IMR-90 (cell line): ENCODE measurements at regions not wholly inside any gene's neighbourhood (a gene's known extent, or its start where the extent isn't known, plus 50 kb on each side); places are given as distances from the start of the nearest gene placed in this dataset.

Source experiments
- ATAC-seq: fragments of 200-7000 bp; cut with Tn5 transposase; 2 replicates; pipeline ENCODE4 v1.9.1; 2020; ENCODE audit warnings: low read depth, mild to moderate bottlenecking, moderate library complexity
- BruUV-seq: library from RNA; stranded (reverse); fragments of 400-500 nt; replicated peaks from 2 replicates; lab custom pipeline; 2021; lab: Mats Ljungman, UMichigan
- CTCF ChIA-PET: fragments of 300-600 bp; formaldehyde crosslinking; extraction: SDS; loops from one replicate; lab custom pipeline; 2021; ENCODE audit warnings: antibody characterized with exemption; lab: Yijun Ruan, JAX
- POLR2A ChIA-PET: fragments of 300-600 bp; sonication (Branson Sonifier 250); formaldehyde crosslinking; loops from one replicate; lab custom pipeline; 2022; ENCODE audit warnings: antibody characterized with exemption; ENCODE audit not compliant: unreplicated experiment; lab: Charles Lee
- DNase-seq: peaks from one replicate; pipeline ENCODE4 v3.0.0; 2013
- H2AFZ ChIP-seq: replicated peaks from 2 replicates; pipeline ENCODE3; 2013; ENCODE audit warnings: low read length, mild to moderate bottlenecking; ENCODE audit not compliant: poor library complexity
- H2AK5ac ChIP-seq: 2 replicates; pipeline ENCODE4 v1.6.1; 2013; ENCODE audit warnings: low read depth, low read length, inconsistent platforms
- H2AK9ac ChIP-seq: replicated peaks from 2 replicates; pipeline ENCODE3; 2013; ENCODE audit warnings: mild to moderate bottlenecking, low read depth, low read length, moderate library complexity; ENCODE audit not compliant: poor library complexity
- H2BK120ac ChIP-seq: 2 replicates; pipeline ENCODE4 v1.6.1; 2013; ENCODE audit warnings: low read depth, low read length, inconsistent platforms
- H2BK15ac ChIP-seq: 3 replicates; pipeline ENCODE4 v1.6.1; 2013; ENCODE audit warnings: low read depth, low read length, inconsistent platforms
- H2BK20ac ChIP-seq: 2 replicates; pipeline ENCODE4 v1.6.1; 2013; ENCODE audit warnings: low read depth, mild to moderate bottlenecking, inconsistent platforms, low read length, moderate library complexity
- H2BK5ac ChIP-seq: 2 replicates; pipeline ENCODE4 v1.6.1; 2013; ENCODE audit warnings: mild to moderate bottlenecking, low read depth, low read length, inconsistent platforms; ENCODE audit not compliant: poor library complexity, severe bottlenecking
- H3K14ac ChIP-seq: replicated peaks from 2 replicates; pipeline ENCODE4 v1.6.1; 2013; ENCODE audit warnings: low read depth, low read length, inconsistent platforms
- H3K18ac ChIP-seq: 2 replicates; pipeline ENCODE4 v1.6.1; 2013; ENCODE audit warnings: low read depth, low read length, control low read depth
- H3K23ac ChIP-seq: 2 replicates; pipeline ENCODE4 v1.6.1; 2013; ENCODE audit warnings: low read depth, low read length, inconsistent platforms
- H3K27ac ChIP-seq: 2 replicates; pipeline ENCODE4 v1.5.1; 2013; ENCODE audit warnings: mild to moderate bottlenecking, control low read depth, low read length; ENCODE audit not compliant: insufficient read depth
- H3K27me3 ChIP-seq: 2 replicates; pipeline ENCODE4 v1.6.1; 2013; ENCODE audit warnings: low read length; ENCODE audit not compliant: control insufficient read depth, insufficient read depth
- H3K36me3 ChIP-seq: 2 replicates; pipeline ENCODE4 v1.6.1; 2013; ENCODE audit warnings: low read length, mixed read lengths; ENCODE audit not compliant: control insufficient read depth, insufficient read depth
- H3K4ac ChIP-seq: 2 replicates; pipeline ENCODE4 v1.6.1; 2013; ENCODE audit warnings: low read depth, low read length, inconsistent platforms
- H3K4me1 ChIP-seq: 2 replicates; pipeline ENCODE4 v1.6.1; 2013; ENCODE audit warnings: low read length, mixed read lengths; ENCODE audit not compliant: control insufficient read depth, insufficient read depth
- H3K4me2 ChIP-seq: 2 replicates; pipeline ENCODE4 v1.6.1; 2013; ENCODE audit warnings: low read depth, mild to moderate bottlenecking, control low read depth, low read length, moderate library complexity
- H3K4me3 ChIP-seq: 2 replicates; pipeline ENCODE4 v1.5.1; 2013; ENCODE audit warnings: low read depth, mild to moderate bottlenecking, control low read depth, low read length, moderate library complexity; ENCODE audit not compliant: insufficient read depth
- H3K56ac ChIP-seq: 2 replicates; pipeline ENCODE4 v1.6.1; 2013; ENCODE audit warnings: low read length, inconsistent platforms; ENCODE audit not compliant: insufficient read depth; ENCODE audit errors: extremely low read depth
- H3K79me1 ChIP-seq, 2 experiments: 2 replicates each; pipeline ENCODE4 v1.6.1; 2013; ENCODE audit warnings: low read length in 2 of 2, inconsistent platforms in 1 of 2, low read depth in 1 of 2
- H3K9ac ChIP-seq: 2 replicates; pipeline ENCODE4 v1.6.1; 2013; ENCODE audit warnings: low read depth, low read length, control low read depth
- H3K9me1 ChIP-seq: 2 replicates; pipeline ENCODE4 v1.6.1; 2013; ENCODE audit warnings: low read length, inconsistent platforms; ENCODE audit not compliant: insufficient read depth
- H3K9me3 ChIP-seq: 2 replicates; pipeline ENCODE4 v1.6.1; 2013; ENCODE audit warnings: low read length; ENCODE audit not compliant: control insufficient read depth, insufficient read depth
- H4K20me1 ChIP-seq: 2 replicates; pipeline ENCODE4 v1.6.1; 2013; ENCODE audit warnings: low read length, inconsistent platforms; ENCODE audit not compliant: insufficient read depth
- H4K5ac ChIP-seq: 2 replicates; pipeline ENCODE4 v1.6.1; 2013; ENCODE audit warnings: mild to moderate bottlenecking, low read depth, low read length, control low read depth
- H4K8ac ChIP-seq, 2 experiments: 2 replicates each; pipeline ENCODE4 v1.6.1; 2013; ENCODE audit warnings: low read depth in 2 of 2, low read length in 2 of 2, control low read depth in 1 of 2, inconsistent platforms in 1 of 2
- H4K91ac ChIP-seq: 2 replicates; pipeline ENCODE4 v1.6.1; 2013; ENCODE audit warnings: low read depth, low read length, inconsistent platforms; ENCODE audit not compliant: insufficient read depth
- FOS ChIP-seq: fragments of 150-350 bp; IDR thresholded peaks from 2 replicates; pipeline ENCODE4 v1.6.1; 2016; ENCODE audit warnings: low read depth, low read length
- MAZ ChIP-seq: IDR thresholded peaks from 2 replicates; pipeline ENCODE4 v1.6.1; 2012; ENCODE audit warnings: low read depth, mild to moderate bottlenecking, low read length, improper control_type of control experiment, moderate library complexity, borderline replicate concordance
- POLR2A ChIP-seq: IDR thresholded peaks from 2 replicates; pipeline ENCODE4 v1.6.1; 2012; ENCODE audit warnings: mild to moderate bottlenecking, low read depth, low read length
- RAD21 ChIP-seq: IDR thresholded peaks from 2 replicates; pipeline ENCODE4 v1.6.1; 2012; ENCODE audit warnings: low read length, improper control_type of control experiment
- SMC3 ChIP-seq: fragments of 150-350 bp; IDR thresholded peaks from 2 replicates; pipeline ENCODE4 v1.6.1; 2016; ENCODE audit warnings: low read depth, mild to moderate bottlenecking, antibody characterized with exemption, low read length, moderate library complexity
- WGBS, 2 experiments: methylation state at CpG; one replicate each; pipeline versions ENCODE4 v1.1.5 to v1.1.7; 2013; ENCODE audit warnings: missing lambda C conversion rate in 2 of 2; ENCODE audit not compliant: insufficient read length in 1 of 2; ENCODE audit errors: extremely low coverage in 2 of 2; 5-methylcytosine and 5-hydroxymethylcytosine counted together
- dilution Hi-C: fragments of 300-500 bp; cut with HindIII; formaldehyde crosslinking; loops from one replicate; pipeline ENCODE4 v1.14.3; 2018; ENCODE audit warnings: low sequenced_read_pairs; ENCODE audit not compliant: unreplicated experiment
- in situ Hi-C: fragments of 300-500 bp; cut with MboI; formaldehyde crosslinking; loops from 3 replicates; pipeline ENCODE4 v1.14.3; 2019; ENCODE audit warnings: low sequenced_read_pairs, inconsistent platforms, mixed read lengths
- intact Hi-C: fragments of 100-400 bp; cut with micrococcal nuclease; formaldehyde crosslinking; loops from 2 replicates; pipeline ENCODE4 v1.10.0; 2022
- TF ChIP-seq, protein P1 (sequence below): fragments of 150-350 bp; IDR thresholded peaks from 2 replicates; pipeline ENCODE4 v1.6.1; 2017; ENCODE audit warnings: mild to moderate bottlenecking, antibody characterized with exemption, low read length, low read depth
- TF ChIP-seq, protein P2 (sequence below): fragments of 150-350 bp; IDR thresholded peaks from 2 replicates; pipeline ENCODE4 v1.6.1; 2016; ENCODE audit warnings: low read depth, mild to moderate bottlenecking, low read length, moderate library complexity, borderline replicate concordance

GRCh38 chr13:112233716-112234115 is 142.4 kb upstream of the SPACA7 start:
- dilution Hi-C loops = no loop called here

More at GRCh38 chr13:112233716-112234115, 142.4 kb upstream of the SPACA7 start:
- CTCF ChIA-PET = no interaction called here
- ATAC-seq (no peak), DNase-seq (no peak)
- Histone ChIP-seq H3K18ac (no peak overlapping the region), H3K4me1 (no peaks in the 10 kb centered on the region), H2AK9ac (no peak overlapping the region), H2BK15ac (no peak overlapping the region), H3K23ac (no peak overlapping the region), H3K36me3 (no peaks in the 10 kb centered on the region), H2AFZ (no peak overlapping the region), H2BK120ac (no peak overlapping the region), H3K79me1 (no peaks in the 10 kb centered on the region), H3K27me3 (no peaks in the 10 kb centered on the region), H4K20me1 (no peaks in the 10 kb centered on the region), H4K8ac (no peak overlapping the region), H4K91ac (no peak overlapping the region), H3K4me3 (no peak overlapping the region), H4K5ac (no peak overlapping the region), H3K4me2 (no peak overlapping the region), H2AK5ac (no peak overlapping the region), H3K9me1 (no peaks in the 10 kb centered on the region), H3K4ac (no peak overlapping the region), H3K56ac (no peak overlapping the region), H3K9me3 (peaks cover 47% of the 10 kb centered on the region), H2BK20ac (no peak overlapping the region), H3K14ac (no peak overlapping the region), H3K9ac (no peak overlapping the region), H2BK5ac (no peak overlapping the region), H3K27ac (no peak overlapping the region)
- POLR2A ChIA-PET = no interaction called here
- BruUV-seq = no TSS peak
- in situ Hi-C loops (no loop called here), intact Hi-C loops (no loop called here)
- TF ChIP-seq RAD21 (no peak), FOS (no peak), MAZ (no peak), SMC3 (no peak), POLR2A (no peak)
- TF ChIP-seq, protein P1, sequence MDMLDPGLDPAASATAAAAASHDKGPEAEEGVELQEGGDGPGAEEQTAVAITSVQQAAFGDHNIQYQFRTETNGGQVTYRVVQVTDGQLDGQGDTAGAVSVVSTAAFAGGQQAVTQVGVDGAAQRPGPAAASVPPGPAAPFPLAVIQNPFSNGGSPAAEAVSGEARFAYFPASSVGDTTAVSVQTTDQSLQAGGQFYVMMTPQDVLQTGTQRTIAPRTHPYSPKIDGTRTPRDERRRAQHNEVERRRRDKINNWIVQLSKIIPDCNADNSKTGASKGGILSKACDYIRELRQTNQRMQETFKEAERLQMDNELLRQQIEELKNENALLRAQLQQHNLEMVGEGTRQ = no peak
- TF ChIP-seq, protein P2, sequence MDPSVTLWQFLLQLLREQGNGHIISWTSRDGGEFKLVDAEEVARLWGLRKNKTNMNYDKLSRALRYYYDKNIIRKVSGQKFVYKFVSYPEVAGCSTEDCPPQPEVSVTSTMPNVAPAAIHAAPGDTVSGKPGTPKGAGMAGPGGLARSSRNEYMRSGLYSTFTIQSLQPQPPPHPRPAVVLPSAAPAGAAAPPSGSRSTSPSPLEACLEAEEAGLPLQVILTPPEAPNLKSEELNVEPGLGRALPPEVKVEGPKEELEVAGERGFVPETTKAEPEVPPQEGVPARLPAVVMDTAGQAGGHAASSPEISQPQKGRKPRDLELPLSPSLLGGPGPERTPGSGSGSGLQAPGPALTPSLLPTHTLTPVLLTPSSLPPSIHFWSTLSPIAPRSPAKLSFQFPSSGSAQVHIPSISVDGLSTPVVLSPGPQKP = no peak
- WGBS, 2 experiments = 20% methylated on average over 1 of the region's 8 CpGs; no CpG with 5 or more reads in 1 of the 2 experiments
